ENCODE measurements at regions not wholly inside any gene's neighbourhood (a gene's known extent, or its start where the extent isn't known, plus 50 kb on each side); places are given as distances from the start of the nearest gene placed in this dataset.
"Not testable (repeated sequence)": the region's sequence is repeated elsewhere in the genome, so short reads cannot be mapped to it uniquely, and the experiment has no call there.

GRCh38 chr14:105911006-105911847 lies 384.8 kb downstream of the TMEM121 start:
- Histone ChIP-seq H3K27me3 (ENCODE audit: control insufficient read depth, insufficient read depth, low read length) (no peaks in the 10 kb centered on the region), H3K4me3 (ENCODE audit: low read depth, low read length) (no peak overlapping the region), H3K36me3 (ENCODE audit: control insufficient read depth, insufficient read depth, low read length) (no peaks in the 10 kb centered on the region)
- DNase-seq (ENCODE audit: low read depth): no peak
- TF ChIP-seq CTCF (IDR thresholded peaks at IDR 0.05; ENCODE audit: insufficient read depth, low read length, poor library complexity, severe bottlenecking): no peak

- DNase-seq (ENCODE audit: low read depth); H3K36me3 ChIP-seq (ENCODE audit: control insufficient read depth, insufficient read depth, low read length); H3K4me3 ChIP-seq (ENCODE audit: low read depth, low read length); H3K27me3 ChIP-seq (ENCODE audit: control insufficient read depth, insufficient read depth, low read length): not testable (repeated sequence)
Observed at GRCh38 chr14:105911848-105912292, 385.5 kb downstream of the TMEM121 start.

GRCh38 chr14:105912641-105913180 lies 386.3 kb downstream of the TMEM121 start:
- no peak for TF ChIP-seq CTCF (IDR thresholded peaks at IDR 0.05; ENCODE audit: insufficient read depth, low read length, poor library complexity, severe bottlenecking)
- H3K4me3 ChIP-seq (ENCODE audit: low read depth, low read length): no peak overlapping the region
- no peak for DNase-seq (ENCODE audit: low read depth)

GRCh38 chr14:105913221-105913620 lies 386.8 kb downstream of the TMEM121 start:
- H3K27me3 ChIP-seq (ENCODE audit: control insufficient read depth, insufficient read depth, low read length): no peaks in the 10 kb centered on the region
- H3K4me3 ChIP-seq (ENCODE audit: low read depth, low read length): no peak overlapping the region
- no peak for TF ChIP-seq CTCF (IDR thresholded peaks at IDR 0.05; ENCODE audit: insufficient read depth, low read length, poor library complexity, severe bottlenecking)
- H3K36me3 ChIP-seq (ENCODE audit: control insufficient read depth, insufficient read depth, low read length): no peaks in the 10 kb centered on the region
- DNase-seq (ENCODE audit: low read depth): no peak

More at GRCh38 chr14:105912641-105913180, 386.3 kb downstream of the TMEM121 start:
- no peaks in the 10 kb centered on the region for H3K27me3 ChIP-seq (ENCODE audit: control insufficient read depth, insufficient read depth, low read length)
- no peaks in the 10 kb centered on the region for H3K36me3 ChIP-seq (ENCODE audit: control insufficient read depth, insufficient read depth, low read length)

- Histone ChIP-seq H3K4me3 (ENCODE audit: low read depth, low read length) (no peak overlapping the region), H3K27me3 (ENCODE audit: control insufficient read depth, insufficient read depth, low read length) (no peaks in the 10 kb centered on the region), H3K36me3 (ENCODE audit: control insufficient read depth, insufficient read depth, low read length) (no peaks in the 10 kb centered on the region)
- no peak for DNase-seq (ENCODE audit: low read depth)
- no peak for TF ChIP-seq CTCF (IDR thresholded peaks at IDR 0.05; ENCODE audit: insufficient read depth, low read length, poor library complexity, severe bottlenecking)
Observed at GRCh38 chr14:105913861-105914260, 387.5 kb downstream of the TMEM121 start.

GRCh38 chr14:105914281-105914680 lies 387.9 kb downstream of the TMEM121 start:
- not testable (repeated sequence) for H3K36me3 ChIP-seq (ENCODE audit: control insufficient read depth, insufficient read depth, low read length); DNase-seq (ENCODE audit: low read depth); H3K27me3 ChIP-seq (ENCODE audit: control insufficient read depth, insufficient read depth, low read length); H3K4me3 ChIP-seq (ENCODE audit: low read depth, low read length)
